Duodenal mucosa (tissue), 2 donors: ENCODE measurements at regions not wholly inside any gene's neighbourhood (a gene's known extent, or its start where the extent isn't known, plus 50 kb on each side); places are given as distances from the start of the nearest gene placed in this dataset.

Experiments used
- H3K27ac ChIP-seq: one replicate; pipeline ENCODE4 v1.7.0; 2013; ENCODE audit warnings: low read depth, low read length
- H3K27me3 ChIP-seq, 2 donors: one replicate each; pipeline ENCODE4 v1.7.0; 2013; ENCODE audit warnings: low read length in 2 of 2, control low read depth in 1 of 2; ENCODE audit not compliant: insufficient read depth in 2 of 2, control insufficient read depth in 1 of 2
- H3K36me3 ChIP-seq, 2 donors: one replicate each; pipeline ENCODE4 v1.7.0; 2013; ENCODE audit warnings: low read length in 2 of 2, control low read depth in 1 of 2; ENCODE audit not compliant: insufficient read depth in 2 of 2, control insufficient read depth in 1 of 2
- H3K4me1 ChIP-seq, 2 donors: one replicate each; pipeline ENCODE4 v1.7.0; 2013; ENCODE audit warnings: low read length in 2 of 2, control low read depth in 1 of 2; ENCODE audit not compliant: insufficient read depth in 2 of 2, control insufficient read depth in 1 of 2
- H3K4me3 ChIP-seq, 2 donors: one replicate each; pipeline ENCODE4 v1.7.0; 2013; ENCODE audit warnings: low read length in 2 of 2, low read depth in 1 of 2
- H3K9ac ChIP-seq, 2 donors: one replicate each; pipeline ENCODE4 v1.7.0; 2013; ENCODE audit warnings: low read length in 2 of 2, low read depth in 1 of 2
- H3K9me3 ChIP-seq, 2 donors: one replicate each; pipeline ENCODE4 v1.7.0; 2013; ENCODE audit warnings: low read length in 2 of 2, control low read depth in 1 of 2; ENCODE audit not compliant: control insufficient read depth in 1 of 2

GRCh38 chr4:24224446-24224845, 334.6 kb upstream of the PPARGC1A start:
- Histone ChIP-seq H3K27ac (no peak overlapping the region), H3K27me3 (no peaks in the 10 kb centered on the region), H3K9ac (no peak overlapping the region), H3K9me3 (no peaks in the 10 kb centered on the region), H3K36me3 (no peaks in the 10 kb centered on the region), H3K4me1 (no peaks in the 10 kb centered on the region), H3K4me3 (no peak overlapping the region)

DNA sequence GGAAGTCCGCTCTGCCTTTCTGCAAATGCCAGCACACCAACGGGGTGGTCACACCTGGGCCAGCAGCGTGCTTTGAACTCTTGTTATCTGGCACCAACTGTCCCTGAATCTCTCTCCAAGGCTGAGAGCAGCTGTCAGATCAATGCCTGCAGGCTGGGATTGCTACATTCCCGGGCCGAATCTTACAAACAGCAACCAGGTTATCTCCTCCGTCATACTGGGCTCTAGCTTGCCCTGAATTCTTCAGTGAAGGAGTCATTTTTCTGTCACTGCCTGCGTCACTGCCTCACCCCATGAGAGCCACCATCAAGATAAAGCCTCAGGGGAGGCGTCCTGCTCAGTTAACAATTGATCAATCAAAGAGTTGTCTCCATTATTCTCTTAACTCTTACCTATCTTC, 329.4 kb upstream of the PPARGC1A start:
- no peaks in the 10 kb centered on the region for H3K4me1 ChIP-seq
- no peak overlapping the region for H3K27ac ChIP-seq
- H3K9me3 ChIP-seq, result no peaks in the 10 kb centered on the region
- no peaks in the 10 kb centered on the region for H3K27me3 ChIP-seq
- H3K36me3 ChIP-seq, result no peaks in the 10 kb centered on the region
- H3K4me3 ChIP-seq, result peak overlapping the region in 1 of 2 donors; percentile 18
- no peak overlapping the region for H3K9ac ChIP-seq

DNA sequence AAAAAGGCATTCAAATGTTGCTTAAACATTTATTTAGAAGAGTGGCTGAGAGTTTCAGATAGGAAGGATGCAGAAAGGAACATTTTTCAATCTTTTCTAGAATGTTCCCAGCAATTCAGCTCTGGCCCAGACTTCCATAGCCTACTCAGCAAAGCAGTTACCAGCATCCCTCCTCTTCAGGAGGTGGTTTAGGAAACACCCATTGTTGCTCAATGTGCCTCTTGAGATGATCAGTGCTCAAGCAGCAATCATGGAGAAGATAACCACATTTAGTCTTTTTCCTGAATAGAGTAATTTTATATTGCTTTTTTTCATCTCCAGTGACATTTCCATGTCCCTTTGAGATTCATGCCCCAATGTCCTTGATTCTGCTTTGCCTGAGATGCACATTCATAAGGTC, 328.7 kb upstream of the PPARGC1A start:
- H3K27ac ChIP-seq, result no peak overlapping the region
- H3K9ac ChIP-seq, result no peak overlapping the region
- H3K9me3 ChIP-seq, result no peaks in the 10 kb centered on the region
- no peaks in the 10 kb centered on the region for H3K27me3 ChIP-seq
- no peaks in the 10 kb centered on the region for H3K36me3 ChIP-seq
- H3K4me3 ChIP-seq, result no peak overlapping the region
- no peaks in the 10 kb centered on the region for H3K4me1 ChIP-seq

GRCh38 chr4:24214796-24215195, 324.9 kb upstream of the PPARGC1A start:
- no peaks in the 10 kb centered on the region for H3K36me3 ChIP-seq
- H3K9ac ChIP-seq, result no peak overlapping the region
- H3K27me3 ChIP-seq, result no peaks in the 10 kb centered on the region
- H3K27ac ChIP-seq, result no peak overlapping the region
- H3K4me1 ChIP-seq, result no peaks in the 10 kb centered on the region
- no peaks in the 10 kb centered on the region for H3K9me3 ChIP-seq
- H3K4me3 ChIP-seq, result no peak overlapping the region

DNA sequence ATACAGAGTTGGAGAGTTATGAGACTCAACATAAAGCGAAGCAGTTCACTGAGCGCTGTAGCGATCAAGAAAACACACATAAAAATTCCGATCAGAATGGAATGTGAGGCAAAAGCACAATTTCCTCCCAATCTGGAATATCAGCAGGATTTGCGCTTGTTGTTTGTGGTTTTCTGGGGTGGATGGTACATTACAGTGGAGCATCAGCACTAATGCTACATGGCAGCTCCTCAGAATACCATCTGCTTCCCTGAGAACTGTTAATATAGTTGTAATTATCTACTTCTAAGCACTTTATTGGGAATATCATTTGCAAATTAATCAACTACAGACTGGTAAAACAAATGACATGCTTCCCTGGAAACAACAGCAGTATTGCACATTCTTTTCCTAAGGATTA, 324.1 kb upstream of the PPARGC1A start:
- Histone ChIP-seq H3K4me1 (no peaks in the 10 kb centered on the region), H3K27ac (no peak overlapping the region), H3K36me3 (no peaks in the 10 kb centered on the region), H3K9ac (no peak overlapping the region), H3K27me3 (no peaks in the 10 kb centered on the region), H3K9me3 (no peaks in the 10 kb centered on the region), H3K4me3 (no peak overlapping the region)

GRCh38 chr4:24212642-24213041, 322.8 kb upstream of the PPARGC1A start:
- Histone ChIP-seq H3K27me3 (no peaks in the 10 kb centered on the region), H3K9me3 (no peaks in the 10 kb centered on the region), H3K4me3 (no peak overlapping the region), H3K36me3 (no peaks in the 10 kb centered on the region), H3K27ac (no peak overlapping the region), H3K9ac (no peak overlapping the region), H3K4me1 (no peaks in the 10 kb centered on the region)

DNA sequence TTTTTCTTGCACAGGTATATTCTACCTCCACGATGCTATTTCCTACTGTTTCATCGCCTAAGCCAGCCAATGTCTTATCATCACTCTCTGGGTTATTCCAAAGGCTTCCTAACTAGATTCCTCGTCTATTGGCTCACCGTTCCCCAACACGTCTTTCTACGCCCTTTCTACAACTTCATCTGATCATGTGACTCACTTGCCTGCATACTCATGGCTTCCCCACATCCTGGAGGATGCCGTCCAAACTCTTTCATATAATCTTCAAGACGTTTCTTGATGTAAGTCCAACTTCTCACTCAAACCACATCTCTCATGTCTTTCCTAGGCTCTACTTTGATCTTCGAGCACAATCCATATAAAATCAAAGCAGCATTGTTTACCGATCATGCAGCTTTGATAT, 322.0 kb upstream of the PPARGC1A start:
- Histone ChIP-seq H3K4me1 (no peaks in the 10 kb centered on the region), H3K9ac (no peak overlapping the region), H3K27ac (no peak overlapping the region), H3K4me3 (no peak overlapping the region), H3K36me3 (no peaks in the 10 kb centered on the region), H3K27me3 (no peaks in the 10 kb centered on the region), H3K9me3 (no peaks in the 10 kb centered on the region)

GRCh38 chr4:24210332-24210902, 320.6 kb upstream of the PPARGC1A start:
- Histone ChIP-seq H3K27ac (no peak overlapping the region), H3K27me3 (no peaks in the 10 kb centered on the region), H3K9ac (no peak overlapping the region), H3K4me1 (no peaks in the 10 kb centered on the region), H3K9me3 (no peaks in the 10 kb centered on the region), H3K4me3 (no peak overlapping the region), H3K36me3 (no peaks in the 10 kb centered on the region)

DNA sequence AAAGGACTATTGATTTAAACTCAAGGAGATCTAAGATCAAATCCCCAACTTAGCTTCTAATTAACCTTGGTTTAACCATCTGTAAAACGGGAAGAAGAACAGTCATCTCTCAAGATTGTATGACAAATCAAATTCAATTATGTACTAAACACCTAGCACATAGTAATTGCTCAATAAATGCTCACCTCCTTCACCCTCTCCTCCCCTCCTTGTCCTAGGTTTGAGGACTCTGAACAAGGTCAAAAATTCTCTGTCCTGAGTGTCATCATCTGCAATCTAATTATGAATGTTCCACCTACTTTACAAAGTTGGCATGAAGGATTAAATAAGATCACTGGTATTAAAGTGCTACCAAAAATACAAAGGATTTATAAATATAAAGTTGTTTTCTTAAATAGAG, 320.1 kb upstream of the PPARGC1A start:
- Histone ChIP-seq H3K4me3 (no peak overlapping the region), H3K4me1 (no peaks in the 10 kb centered on the region), H3K27me3 (no peaks in the 10 kb centered on the region), H3K36me3 (no peaks in the 10 kb centered on the region), H3K9ac (no peak overlapping the region), H3K27ac (no peak overlapping the region), H3K9me3 (no peaks in the 10 kb centered on the region)

GRCh38 chr4:24209131-24209530, 319.3 kb upstream of the PPARGC1A start:
- Histone ChIP-seq H3K4me3 (no peak overlapping the region), H3K27ac (no peak overlapping the region), H3K36me3 (no peaks in the 10 kb centered on the region), H3K4me1 (no peaks in the 10 kb centered on the region), H3K9ac (no peak overlapping the region), H3K9me3 (no peaks in the 10 kb centered on the region), H3K27me3 (no peaks in the 10 kb centered on the region)

- Histone ChIP-seq H3K27me3 (no peaks in the 10 kb centered on the region), H3K9ac (no peak overlapping the region), H3K36me3 (no peaks in the 10 kb centered on the region), H3K27ac (no peak overlapping the region), H3K4me1 (no peaks in the 10 kb centered on the region), H3K4me3 (no peak overlapping the region), H3K9me3 (no peaks in the 10 kb centered on the region)
These were observed 318.8 kb upstream of the PPARGC1A start for GRCh38 chr4:24208691-24209090.
